CMK (cell line): ENCODE measurements at regions not wholly inside any gene's neighbourhood (a gene's known extent, or its start where the extent isn't known, plus 50 kb on each side); places are given as distances from the start of the nearest gene placed in this dataset.
"Not testable (repeated sequence)": the region's sequence is repeated elsewhere in the genome, so short reads cannot be mapped to it uniquely, and the experiment has no call there.

Experiments
- DNase-seq: peaks from one replicate; pipeline ENCODE4 v3.0.0-alpha.2; 2010; ENCODE audit warnings: low read depth

DNA sequence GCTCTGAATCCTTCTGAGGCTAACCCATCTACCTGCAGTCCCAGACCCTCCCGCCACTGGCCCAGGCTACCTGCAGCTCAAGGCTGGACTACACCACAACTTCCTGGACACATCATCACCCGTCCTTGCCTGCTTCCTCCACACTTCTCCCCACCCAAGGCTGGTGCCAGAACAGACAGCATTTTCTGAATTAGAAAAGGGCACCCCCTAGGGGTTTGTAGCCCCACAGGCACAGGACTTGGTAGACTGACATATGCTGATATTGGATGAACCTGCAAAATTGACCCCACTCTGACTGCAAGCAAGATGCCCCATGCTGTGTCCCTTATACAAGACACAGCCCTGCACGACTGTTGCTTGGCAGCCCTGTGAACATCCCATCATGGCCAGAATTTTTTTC lies 271.5 kb upstream of the C16orf82 start:
- DNase-seq: no peak

DNA sequence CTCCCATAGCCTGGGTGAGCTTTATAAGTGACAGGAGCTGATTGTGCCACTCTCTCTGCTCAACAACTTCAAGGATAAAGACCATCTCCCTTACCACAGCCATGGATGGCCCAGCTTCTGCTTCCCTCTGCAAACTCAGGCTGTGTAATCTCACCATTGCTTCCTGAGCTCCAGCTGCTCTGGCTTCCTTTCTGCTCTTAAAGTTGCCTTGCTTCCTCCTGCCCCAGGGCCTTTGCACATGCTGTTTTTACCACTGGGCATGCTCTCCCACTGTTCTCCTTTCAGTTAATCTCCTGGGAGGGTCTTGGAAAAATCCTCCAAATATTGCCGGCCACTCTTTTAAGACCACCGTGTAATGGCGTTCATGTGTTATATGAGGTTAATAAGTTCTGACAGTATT lies 265.1 kb upstream of the C16orf82 start:
- no peak for DNase-seq

DNA sequence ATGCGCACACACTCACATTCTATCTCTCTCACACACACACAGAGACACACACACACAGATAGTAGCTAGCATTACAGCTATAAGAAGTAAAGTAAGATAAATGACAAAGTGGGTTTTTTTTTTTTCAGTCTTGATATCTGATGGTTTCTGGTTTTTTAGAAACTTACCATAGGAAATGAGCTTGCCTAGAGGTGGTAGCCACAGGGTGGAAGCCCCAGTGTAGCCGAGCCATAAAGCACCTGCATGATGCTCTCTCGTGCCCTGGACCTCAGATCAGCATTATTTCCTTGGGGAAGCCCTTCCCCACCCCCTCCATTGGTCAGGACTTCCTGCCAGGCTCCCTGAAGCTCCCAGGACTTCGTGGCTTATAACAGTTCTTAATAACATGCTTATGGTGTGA lies 264.3 kb upstream of the C16orf82 start:
- no peak for DNase-seq

DNA sequence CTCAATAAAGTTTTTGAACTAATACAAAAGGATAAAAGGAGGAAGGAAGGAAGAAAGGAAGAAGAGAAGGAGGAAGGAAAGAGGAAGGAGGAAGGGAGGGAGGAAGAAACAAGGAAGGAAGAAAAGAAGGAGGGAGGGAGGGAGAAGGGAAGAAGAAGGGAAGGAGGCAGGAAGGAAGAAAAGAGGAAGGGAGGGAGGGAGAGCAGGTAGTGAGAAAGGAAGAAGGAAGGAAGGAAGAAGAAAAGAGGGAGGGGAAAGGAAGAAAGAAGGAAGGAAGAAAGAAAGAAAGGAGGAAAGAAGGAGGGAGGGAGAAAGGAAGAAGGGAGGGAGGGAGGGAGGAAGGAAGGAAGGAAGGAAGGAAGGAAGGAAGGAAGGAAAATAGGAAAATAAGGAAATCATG lies 263.8 kb upstream of the C16orf82 start:
- DNase-seq: no peak

DNA sequence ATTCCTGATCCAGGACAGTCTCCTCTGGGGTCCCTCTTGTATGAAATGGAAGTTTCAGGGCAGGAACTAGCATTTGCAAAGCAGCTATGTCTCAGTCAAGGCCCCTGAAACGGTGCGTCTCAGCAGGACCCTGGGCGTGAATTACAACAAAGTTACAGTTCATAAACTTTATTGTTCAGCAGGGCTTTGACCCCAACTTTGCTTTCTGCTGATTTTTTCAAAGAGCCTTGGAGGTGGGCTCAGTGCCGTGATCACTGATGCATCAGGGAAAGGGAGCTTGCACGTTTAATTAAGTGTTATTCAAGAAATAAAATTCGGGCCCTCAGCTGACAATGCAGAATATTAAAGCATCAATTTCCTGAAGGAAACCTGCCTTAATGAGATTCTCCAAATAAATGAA lies 260.1 kb upstream of the C16orf82 start:
- no peak for DNase-seq

DNA sequence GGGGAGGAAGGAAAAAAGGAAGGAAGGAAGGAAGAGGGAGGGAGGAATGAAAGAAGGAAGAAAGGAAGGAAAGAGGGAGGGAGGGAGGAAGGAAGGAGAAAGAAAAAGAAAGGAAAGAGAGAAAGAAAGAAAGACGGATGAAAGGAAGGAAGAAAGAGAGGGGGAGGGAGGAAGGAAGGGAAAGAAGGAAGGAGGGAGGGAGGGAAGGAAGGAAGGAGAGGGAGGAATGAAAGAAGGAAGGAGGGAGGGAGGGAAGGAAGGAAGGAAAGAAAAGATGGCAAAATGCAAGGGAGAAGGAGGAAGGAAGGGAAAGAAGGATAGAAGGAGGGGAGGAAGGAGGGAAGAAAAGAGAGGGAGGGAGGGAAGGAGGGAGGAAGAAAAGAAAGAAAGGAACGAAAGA lies 257.3 kb upstream of the C16orf82 start:
- DNase-seq: no peak

DNA sequence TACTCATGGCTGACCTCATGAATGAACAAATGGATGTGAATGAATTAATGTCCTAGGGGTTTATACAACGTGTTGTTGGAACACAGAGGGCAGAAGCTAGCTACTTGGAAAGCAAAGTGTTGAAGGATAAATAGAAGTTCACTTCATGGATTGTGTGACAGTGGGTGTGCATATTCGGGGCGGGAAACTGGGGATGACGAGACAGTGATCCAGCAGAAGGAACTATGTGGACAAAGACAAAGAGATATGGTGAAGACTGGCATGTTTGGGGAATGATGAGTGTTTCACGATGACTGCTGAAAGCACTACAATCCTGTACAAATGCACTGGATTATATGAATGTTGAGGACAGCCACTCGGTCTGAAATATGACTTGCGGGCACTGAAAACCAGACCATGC lies 250.5 kb upstream of the C16orf82 start:
- DNase-seq: no peak

DNA sequence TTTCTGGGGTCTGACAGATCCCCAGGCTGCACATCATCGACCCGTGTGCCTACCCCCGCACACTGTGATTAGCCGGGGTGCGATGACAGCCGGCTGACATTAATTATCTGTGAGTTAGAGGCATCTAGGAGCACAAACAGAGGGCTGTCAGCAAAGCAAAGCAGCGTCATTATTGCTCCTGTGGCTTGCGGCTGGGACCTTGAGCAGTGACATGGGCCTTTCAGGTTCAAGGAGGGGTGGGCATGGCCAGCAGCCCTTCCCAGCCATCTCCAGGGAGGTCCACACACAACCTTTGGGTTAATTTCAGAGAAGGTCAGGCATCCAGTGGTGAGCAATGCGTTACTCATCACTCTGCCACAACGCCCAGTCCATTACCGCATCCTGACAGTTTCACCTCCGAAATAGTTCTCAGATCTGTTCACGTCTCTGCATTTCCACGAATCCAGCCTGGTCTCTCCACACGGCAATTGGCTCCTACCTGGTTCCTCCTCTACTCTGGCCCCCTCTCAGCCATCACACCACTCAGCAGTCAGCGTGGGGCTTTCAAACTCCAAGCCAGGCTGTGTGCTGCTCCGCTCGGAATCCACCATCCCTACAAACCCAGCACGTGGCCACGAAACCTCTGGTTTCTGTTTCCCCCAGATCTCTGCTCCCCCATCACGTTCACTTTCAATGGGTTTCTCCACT lies 249.7 kb upstream of the C16orf82 start:
- DNase-seq: no peak

DNA sequence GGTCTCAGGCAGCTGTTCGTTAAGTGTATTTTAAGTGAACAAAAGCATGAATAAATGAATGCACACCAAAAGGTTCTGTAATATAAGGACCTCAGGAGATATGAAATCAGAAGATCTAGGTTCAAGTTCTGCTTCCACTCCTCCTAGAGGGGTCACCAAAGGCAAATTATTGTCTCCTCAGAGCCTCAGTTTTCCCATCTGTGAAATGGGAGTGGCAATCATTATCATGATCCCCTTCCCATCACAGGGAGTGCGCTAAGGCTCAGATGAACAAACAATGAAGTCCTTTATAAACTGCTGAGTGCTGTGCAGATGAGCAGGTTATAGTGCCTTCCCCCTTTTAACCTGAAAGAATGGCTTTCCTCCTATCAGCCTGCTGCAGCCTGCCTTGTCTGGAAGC lies 248.3 kb upstream of the C16orf82 start:
- no peak for DNase-seq

DNA sequence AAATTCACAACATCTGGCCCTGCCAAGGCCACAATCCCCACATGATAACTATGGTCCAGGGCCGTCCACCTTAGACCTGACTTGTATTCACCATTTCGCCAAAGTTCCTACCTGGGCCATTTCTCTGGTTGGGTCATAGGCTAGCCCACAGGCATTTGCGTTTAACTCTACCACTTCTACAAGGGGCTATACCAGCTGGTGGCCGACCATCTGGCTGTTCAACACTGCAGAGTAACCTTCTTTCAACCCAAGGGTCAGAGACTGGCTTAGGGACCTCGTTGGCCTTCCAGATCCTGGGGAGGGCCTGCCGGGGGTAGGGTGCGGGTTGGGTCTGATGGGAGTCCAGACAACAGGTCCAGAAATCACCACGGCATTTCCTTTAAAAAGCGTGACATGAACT lies 242.3 kb upstream of the C16orf82 start:
- DNase-seq: no peak

DNA sequence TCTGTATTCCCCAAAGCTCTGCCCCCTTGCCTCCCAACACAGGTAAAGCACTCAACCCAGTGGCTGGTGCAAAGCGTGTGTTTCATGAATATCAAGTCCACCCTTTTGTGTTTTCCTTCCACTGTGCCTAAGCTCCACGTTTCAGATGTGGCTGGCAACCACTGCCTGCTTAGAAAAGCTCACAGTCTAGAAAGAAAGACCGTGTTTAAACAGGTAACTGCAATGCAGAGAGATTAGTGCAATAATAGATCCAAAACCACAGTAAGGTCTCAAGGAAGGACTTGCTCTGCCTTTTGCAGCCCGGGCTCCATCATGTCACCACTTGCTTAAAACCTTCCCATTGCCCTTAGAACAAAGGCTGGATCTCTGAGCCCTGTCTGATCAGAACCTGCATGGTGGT lies 240.2 kb upstream of the C16orf82 start:
- DNase-seq: no peak

DNA sequence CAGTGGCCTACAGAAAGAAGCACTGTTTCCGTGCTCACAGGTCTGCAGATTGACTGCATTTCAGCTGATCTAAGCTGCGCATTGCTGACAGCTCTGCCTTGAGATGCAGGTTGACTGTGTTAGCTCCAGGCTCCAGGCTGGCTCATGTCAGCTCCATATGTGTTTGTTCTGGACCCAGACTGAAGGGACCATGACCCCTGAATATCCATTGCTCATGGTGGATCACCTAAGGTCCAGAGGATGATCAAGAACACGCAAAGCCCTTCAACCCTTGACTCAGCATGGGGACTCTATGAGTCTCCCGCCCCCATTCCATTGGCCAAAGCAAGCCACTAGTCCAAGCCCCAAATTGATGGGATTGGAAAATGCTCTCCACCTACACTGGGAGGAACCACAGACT lies 239.3 kb upstream of the C16orf82 start:
- DNase-seq: no peak

DNA sequence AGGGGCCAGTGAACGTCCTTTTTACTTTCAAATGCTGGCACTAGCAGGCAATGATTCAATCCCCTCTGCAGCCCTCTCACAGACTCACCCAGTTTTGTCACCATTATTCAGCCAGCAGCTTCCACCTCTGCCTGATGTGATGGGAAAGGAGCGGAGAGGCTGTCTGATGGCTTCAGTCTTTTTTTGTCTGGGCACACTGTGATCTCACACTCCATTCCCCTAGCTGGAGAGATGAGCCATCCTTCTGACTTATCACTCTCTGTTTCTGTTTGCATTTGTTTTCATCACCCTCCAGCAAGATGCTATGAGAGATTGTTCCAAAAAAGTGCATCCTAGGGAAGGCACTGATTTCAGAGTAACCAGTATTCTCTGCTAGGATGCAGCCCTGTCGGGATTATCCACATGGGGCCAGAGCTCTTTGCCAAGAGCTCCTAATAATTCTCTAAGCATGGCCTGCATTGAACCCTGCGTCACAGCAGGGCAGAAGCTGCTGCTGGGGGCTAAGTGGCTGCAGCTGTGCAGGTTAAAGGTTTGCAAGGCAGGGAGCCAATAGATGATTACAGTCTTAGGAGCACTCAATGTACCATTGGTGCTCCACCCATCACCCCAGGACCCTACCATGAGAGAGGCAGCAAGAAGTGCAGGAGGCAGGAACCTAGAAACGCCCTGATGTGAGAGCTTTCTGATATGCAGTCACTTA lies 236.1 kb upstream of the C16orf82 start:
- DNase-seq: no peak

DNA sequence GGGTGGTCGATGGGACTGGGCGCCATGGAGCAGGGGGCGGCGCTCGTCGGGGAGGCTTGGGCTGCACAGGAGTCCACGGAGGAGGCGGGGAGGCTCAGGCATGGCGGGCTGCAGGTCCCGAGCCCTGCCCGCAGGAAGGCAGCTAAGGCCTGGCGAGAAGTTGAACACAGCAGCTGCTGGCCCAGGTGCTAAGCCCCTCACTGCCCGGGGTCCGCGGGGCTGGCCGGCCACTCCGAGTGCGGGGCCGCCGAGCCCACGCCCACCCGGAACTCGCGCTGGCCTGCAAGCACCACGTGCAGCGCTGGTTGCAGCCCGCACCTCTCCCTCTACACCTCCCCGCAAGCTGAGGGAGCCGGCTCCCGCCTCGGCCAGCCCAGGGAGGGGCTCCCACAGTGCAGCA lies 230.6 kb upstream of the C16orf82 start:
- not testable (repeated sequence) for DNase-seq

DNA sequence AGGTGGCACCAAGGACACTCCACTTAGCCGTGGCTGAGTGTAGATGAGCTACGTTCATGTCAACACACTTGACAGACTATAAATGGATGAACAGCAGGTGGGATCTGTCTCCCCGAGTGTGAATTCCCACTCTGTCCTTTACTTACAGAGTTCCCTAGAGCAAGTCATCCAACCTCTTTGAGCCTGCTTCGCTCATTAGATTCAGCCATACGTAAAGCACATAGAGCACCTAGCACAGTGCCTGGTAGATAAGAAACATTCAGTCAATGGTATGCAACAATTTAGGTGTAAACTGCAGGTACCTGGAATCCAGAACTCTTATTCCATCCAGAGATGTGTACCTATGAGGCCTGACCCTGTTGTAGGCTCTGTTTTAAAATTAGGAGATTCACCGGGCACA lies 227.8 kb upstream of the C16orf82 start:
- no peak for DNase-seq

DNA sequence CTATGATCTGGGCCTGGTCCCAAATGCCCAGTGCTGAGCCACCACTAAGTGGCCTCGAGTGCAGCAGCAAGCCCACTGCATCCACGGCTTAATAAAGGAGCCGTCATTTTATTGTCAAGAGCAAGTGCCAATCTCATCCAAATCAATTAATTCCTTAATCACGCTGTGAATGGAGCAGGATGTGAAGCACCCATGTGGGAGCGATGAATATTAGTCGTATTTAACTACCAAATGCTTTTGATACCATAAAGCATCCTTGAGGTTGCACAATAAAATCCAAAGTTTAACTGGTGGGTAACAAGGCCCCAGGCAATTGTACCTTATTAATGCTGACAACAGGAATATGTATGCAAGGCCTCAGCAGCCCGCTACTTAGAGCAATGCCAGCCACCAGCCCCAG lies 226.0 kb upstream of the C16orf82 start:
- DNase-seq: no peak

DNA sequence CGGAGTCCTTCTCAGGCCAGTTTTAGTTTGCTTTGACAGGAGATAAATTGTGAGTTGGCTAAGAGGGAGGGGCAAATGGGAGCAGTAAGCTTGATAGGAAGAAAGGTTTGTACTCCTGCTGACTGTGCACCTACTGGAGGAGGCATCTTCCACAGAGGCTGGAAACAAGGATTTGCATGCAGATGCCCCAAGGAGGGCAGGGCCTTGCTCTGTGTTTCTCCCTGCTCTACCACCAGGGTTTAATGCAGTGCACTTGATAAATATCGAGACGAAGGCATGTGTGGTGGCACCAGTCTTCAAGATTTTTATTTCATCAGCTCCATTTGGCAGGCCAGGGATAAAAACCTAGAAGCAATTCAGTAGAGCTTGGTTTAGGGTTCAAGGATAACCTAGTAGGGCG lies 210.5 kb upstream of the C16orf82 start:
- no peak for DNase-seq

DNA sequence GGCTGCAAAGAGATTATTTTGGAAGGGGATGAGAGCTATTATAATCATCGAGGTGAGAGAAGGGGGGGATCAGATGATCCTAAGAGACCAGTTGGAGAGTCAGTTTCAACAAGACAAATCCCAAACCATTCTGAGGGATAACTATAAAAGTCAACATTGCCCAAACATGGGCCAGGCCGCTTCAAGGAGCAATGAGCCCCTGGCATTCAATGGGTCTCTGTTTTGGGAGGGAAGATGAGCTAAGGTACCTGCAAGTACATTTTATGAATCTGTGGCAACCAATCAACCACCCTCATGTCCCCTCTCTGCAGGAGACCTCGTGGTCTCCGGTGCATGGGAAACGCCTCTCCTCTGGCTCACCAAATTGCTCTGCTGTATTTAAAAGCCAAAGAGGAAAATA lies 209.9 kb upstream of the C16orf82 start:
- DNase-seq: no peak

DNA sequence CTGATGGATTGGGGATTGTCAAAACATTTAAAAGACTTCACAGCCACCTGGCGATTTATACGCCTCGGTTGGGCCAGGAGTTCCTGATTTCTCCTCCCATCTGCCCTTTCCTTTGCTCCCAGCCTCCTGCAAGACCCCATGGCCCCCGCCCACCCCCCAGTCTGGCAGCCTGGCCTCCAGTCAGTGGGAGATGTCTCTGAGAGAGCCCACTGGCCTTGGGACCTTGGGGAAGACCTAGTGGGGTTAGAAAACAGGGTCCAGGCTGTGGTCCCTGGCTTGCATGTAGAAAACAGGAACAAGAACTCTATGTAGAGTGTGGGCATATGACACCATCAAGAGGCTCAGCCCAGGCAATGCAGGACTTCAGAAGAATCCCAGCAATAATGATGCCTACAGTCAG lies 209.4 kb upstream of the C16orf82 start:
- DNase-seq: no peak

DNA sequence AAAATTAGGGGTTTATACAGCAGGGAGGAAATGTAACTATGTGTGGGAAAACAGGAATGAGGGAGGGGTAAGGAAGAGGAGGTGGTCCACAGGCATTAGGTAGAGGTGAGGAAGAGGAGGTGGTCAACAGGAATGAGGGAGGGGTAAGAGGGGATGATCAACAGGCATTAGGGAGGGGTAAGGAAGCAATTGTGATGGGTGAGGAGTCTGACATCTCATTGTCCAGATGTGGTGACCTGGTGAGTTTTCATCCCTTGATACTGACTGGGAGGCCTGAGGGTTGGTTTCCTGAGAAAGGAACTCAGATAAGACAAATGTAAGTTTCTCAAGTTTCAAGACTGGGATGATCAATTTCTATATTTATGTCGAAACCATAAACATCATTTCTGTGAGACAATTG lies 206.2 kb upstream of the C16orf82 start:
- no peak for DNase-seq

DNA sequence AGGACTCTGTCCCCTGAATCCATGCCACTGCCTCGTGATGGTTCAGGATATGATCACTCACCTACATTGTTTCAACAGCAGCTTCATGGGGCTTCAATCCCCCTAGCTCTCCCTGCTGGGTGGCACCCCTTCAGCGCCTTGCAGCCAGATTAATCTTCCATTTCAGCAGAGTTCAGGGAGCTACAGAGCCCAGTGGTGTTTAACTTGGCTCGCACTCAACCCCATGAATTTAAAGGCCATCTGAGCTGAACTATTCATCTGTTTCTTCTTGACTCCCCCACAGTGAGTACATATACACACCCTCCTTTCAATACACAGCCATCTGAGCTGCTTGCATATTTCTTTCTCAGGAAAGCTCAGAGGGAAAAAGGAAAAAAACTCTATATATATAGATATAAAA lies 202.8 kb upstream of the C16orf82 start:
- DNase-seq: no peak

DNA sequence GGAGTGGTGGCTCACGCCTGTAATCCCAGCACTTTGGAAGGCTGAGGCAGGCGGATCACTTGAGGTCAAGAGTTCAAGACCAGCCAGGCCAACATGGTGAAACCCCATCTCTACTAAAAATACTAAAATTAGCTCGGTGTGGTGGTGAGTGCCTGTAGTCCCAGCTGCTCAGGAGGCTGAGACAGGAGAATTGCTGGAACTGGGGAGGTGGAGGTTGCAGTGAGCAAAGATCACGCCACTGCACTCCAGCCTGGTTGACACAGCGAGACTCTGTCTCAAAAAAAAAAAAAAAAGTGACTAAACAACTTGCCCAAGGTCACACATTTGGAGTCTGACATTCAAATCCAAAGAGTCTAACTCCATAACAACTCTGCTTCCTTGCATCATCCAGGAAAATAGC lies 192.4 kb upstream of the C16orf82 start:
- not testable (repeated sequence) for DNase-seq

DNA sequence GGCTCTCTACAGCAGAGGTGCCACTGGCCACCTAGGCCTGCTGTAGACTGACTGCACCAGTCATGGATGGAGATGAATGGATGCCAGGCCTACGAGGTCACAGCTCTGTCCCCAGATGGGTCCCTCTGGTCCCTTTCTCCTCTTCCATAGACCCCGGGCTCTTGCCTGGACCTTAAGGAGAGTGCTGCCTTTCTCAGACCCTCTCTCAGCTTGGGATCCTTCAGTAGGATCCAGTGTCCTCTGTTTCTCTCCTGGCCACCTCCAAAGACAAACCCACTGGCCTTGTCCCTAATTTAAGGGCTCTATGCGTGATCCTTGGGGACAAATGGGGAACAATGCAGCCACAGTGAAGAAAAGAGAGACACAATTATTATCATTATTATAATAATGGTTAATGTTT lies 189.3 kb upstream of the C16orf82 start:
- no peak for DNase-seq

DNA sequence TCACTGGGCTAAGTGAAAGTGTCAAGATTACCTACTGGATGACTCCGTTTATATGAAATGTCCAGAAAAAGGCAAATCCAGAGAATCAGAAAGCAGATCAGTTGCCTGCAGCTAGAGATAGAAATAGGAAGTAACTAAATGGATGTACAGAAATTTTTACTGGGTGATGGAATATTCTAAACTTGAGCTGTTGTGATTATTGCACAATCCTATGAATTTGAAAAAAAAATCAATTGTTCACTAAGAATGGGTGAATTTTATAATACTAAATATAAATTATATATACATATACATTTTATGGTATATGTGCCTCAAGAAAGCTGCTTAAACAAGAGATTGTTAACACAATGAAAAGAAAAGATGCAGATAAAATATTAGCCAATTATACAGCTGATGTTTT lies 181.1 kb upstream of the C16orf82 start:
- DNase-seq: no peak
